ENCODE measurements at regions not wholly inside any gene's neighbourhood (a gene's known extent, or its start where the extent isn't known, plus 50 kb on each side); places are given as distances from the start of the nearest gene placed in this dataset.

GRCh38 chr6:104201557-104201956 lies 658.2 kb downstream of the HACE1 start (continued):
- TF ChIP-seq IRF3 (IDR thresholded peaks at IDR 0.05; ENCODE audit: low read depth, low read length), result no peak

- H3K4me3 ChIP-seq (ENCODE audit: low read depth in 2 of 2, low read length in 1 of 2), result no peak overlapping the region
- no peaks in the 10 kb centered on the region for H3K27me3 ChIP-seq (ENCODE audit: insufficient read depth)
- no peak overlapping the region for H2AFZ ChIP-seq (ENCODE audit: low read depth)
- no peaks in the 10 kb centered on the region for H4K20me1 ChIP-seq (ENCODE audit: insufficient read depth)
- CTCF ChIA-PET, result interaction anchor here (1.9 kb wide), 1 partner anchor 19 kb away, joined by 6 read pairs; no protein-coding TSS in a partner anchor
- H3K27ac ChIP-seq (ENCODE audit: low read depth in 2 of 2, low read length in 1 of 2), result no peak overlapping the region
- H3K9ac ChIP-seq, result no peak overlapping the region
- H3K9me2 ChIP-seq, result no peaks in the 10 kb centered on the region
- H3K9me3 ChIP-seq, result no peaks in the 10 kb centered on the region
- no peaks in the 10 kb centered on the region for H3K4me1 ChIP-seq (ENCODE audit: control insufficient read depth in 1 of 2, insufficient read depth in 2 of 2, low read depth in 1 of 2, low read length in 1 of 2)
- no peaks in the 10 kb centered on the region for H3F3A ChIP-seq (replicated peaks; ENCODE audit: insufficient read depth)
- H3K36me3 ChIP-seq (replicated peaks in 1 of 2; ENCODE audit: control insufficient read depth in 1 of 2, insufficient read depth in 2 of 2, low read length in 1 of 2), result no peaks in the 10 kb centered on the region
- no peak for TF ChIP-seq SIN3A (IDR thresholded peaks at IDR 0.05; ENCODE audit: borderline replicate concordance, low read depth, low read length)
- TF ChIP-seq TAF1 (IDR thresholded peaks at IDR 0.05; ENCODE audit: borderline replicate concordance, low read depth, low read length), result no peak
- TF ChIP-seq RFX5 (IDR thresholded peaks at IDR 0.05; ENCODE audit: low read length), result no peak
- TF ChIP-seq YY1 (IDR thresholded peaks at IDR 0.05; ENCODE audit: low read depth), result no peak
- no peak for TF ChIP-seq FOSL2 (IDR thresholded peaks at IDR 0.05; ENCODE audit: borderline replicate concordance, low read depth)
- no peak for TF ChIP-seq RXRA (IDR thresholded peaks at IDR 0.05; ENCODE audit: borderline replicate concordance, low read depth)
- DNase-seq, result no peak
- POLR2A ChIA-PET, result no interaction called here
- no peaks in the 10 kb centered on the region for H3K79me2 ChIP-seq (ENCODE audit: insufficient read depth)
- H3K4me2 ChIP-seq, result no peak overlapping the region
Observed at GRCh38 chr6:104187616-104188015, 672.1 kb downstream of the HACE1 start.

- Histone ChIP-seq H3K27ac (ENCODE audit: low read depth in 2 of 2, low read length in 1 of 2) (no peak overlapping the region), H3K79me2 (ENCODE audit: insufficient read depth) (no peaks in the 10 kb centered on the region), H3K27me3 (ENCODE audit: insufficient read depth) (no peaks in the 10 kb centered on the region), H4K20me1 (ENCODE audit: insufficient read depth) (no peaks in the 10 kb centered on the region), H3K4me1 (ENCODE audit: control insufficient read depth in 1 of 2, insufficient read depth in 2 of 2, low read depth in 1 of 2, low read length in 1 of 2) (no peaks in the 10 kb centered on the region), H3K9me3 (no peaks in the 10 kb centered on the region), H3K9ac (no peak overlapping the region), H3K9me2 (no peaks in the 10 kb centered on the region), H3K4me2 (no peak overlapping the region), H3K36me3 (replicated peaks in 1 of 2; ENCODE audit: control insufficient read depth in 1 of 2, insufficient read depth in 2 of 2, low read length in 1 of 2) (no peaks in the 10 kb centered on the region), H2AFZ (ENCODE audit: low read depth) (no peak overlapping the region), H3F3A (replicated peaks; ENCODE audit: insufficient read depth) (no peaks in the 10 kb centered on the region), H3K4me3 (ENCODE audit: low read depth in 2 of 2, low read length in 1 of 2) (no peak overlapping the region)
- ChIA-PET POLR2A (no interaction called here), CTCF (interaction anchor here (1.9 kb wide), 1 partner anchor 18 kb away, joined by 6 read pairs; no protein-coding TSS in a partner anchor)
- DNase-seq, result no peak
- WGBS (ENCODE audit: low lambda C conversion rate), result 57% methylated on average over 1 of the region's 3 CpGs
- no peak for TF ChIP-seq ELF1 (IDR thresholded peaks at IDR 0.05)
- TF ChIP-seq RCOR1 (IDR thresholded peaks at IDR 0.05; ENCODE audit: low read length), result no peak
- no peak for TF ChIP-seq NFIC (IDR thresholded peaks at IDR 0.05; ENCODE audit: borderline replicate concordance)
- no peak for TF ChIP-seq PBX3 (IDR thresholded peaks at IDR 0.05)
- no peak for TF ChIP-seq RXRA (IDR thresholded peaks at IDR 0.05; ENCODE audit: borderline replicate concordance, low read depth)
- no peak for TF ChIP-seq TAF1 (IDR thresholded peaks at IDR 0.05; ENCODE audit: borderline replicate concordance, low read depth, low read length)
- TF ChIP-seq TEAD4 (IDR thresholded peaks at IDR 0.05; ENCODE audit: borderline replicate concordance, insufficient read depth), result no peak
- TF ChIP-seq GATA2 (CRISPR knock-in tag; IDR thresholded peaks at IDR 0.05), result no peak
- no peak for TF ChIP-seq MAX (IDR thresholded peaks at IDR 0.05; ENCODE audit: low read depth)
- TF ChIP-seq FOSL2 (IDR thresholded peaks at IDR 0.05; ENCODE audit: borderline replicate concordance, low read depth), result no peak
- no peak for TF ChIP-seq CHD2 (IDR thresholded peaks at IDR 0.05; ENCODE audit: low read length, partially characterized antibody)
- TF ChIP-seq IRF3 (IDR thresholded peaks at IDR 0.05; ENCODE audit: low read depth, low read length), result no peak
- no peak for TF ChIP-seq TCF12 (IDR thresholded peaks at IDR 0.05)
- no peak for TF ChIP-seq YY1 (IDR thresholded peaks at IDR 0.05; ENCODE audit: low read depth)
- TF ChIP-seq USF2 (IDR thresholded peaks at IDR 0.05; ENCODE audit: borderline replicate concordance, low read depth, low read length), result no peak
- TF ChIP-seq ZBTB33 (IDR thresholded peaks at IDR 0.05; ENCODE audit: borderline replicate concordance, low read depth), result no peak
- TF ChIP-seq JUND (IDR thresholded peaks at IDR 0.05), result no peak
Observed at GRCh38 chr6:104186831-104187230, 672.9 kb downstream of the HACE1 start.
